HAP-1 (cell line): ENCODE measurements at regions not wholly inside any gene's neighbourhood (a gene's known extent, or its start where the extent isn't known, plus 50 kb on each side); places are given as distances from the start of the nearest gene placed in this dataset.

ENCODE experiments used
- DNase-seq, 2 experiments: peaks; one replicate each; pipeline ENCODE4 v3.0.0-alpha.2; 2016 to 2020; ENCODE audit warnings: low spot score in 2 of 2
- H3K27me3 ChIP-seq: fragments of 250-450 bp; sonication (Bioruptor Pico); 2 replicates; pipeline ENCODE4 v1.5.1; 2020; ENCODE audit warnings: low read depth, mild to moderate bottlenecking, moderate library complexity
- H3K36me3 ChIP-seq: fragments of 250-450 bp; sonication (Bioruptor Pico); replicated peaks from 2 replicates; pipeline ENCODE4 v1.5.1; 2020; ENCODE audit warnings: mild to moderate bottlenecking
- H3K4me1 ChIP-seq: fragments of 250-450 bp; sonication (Bioruptor Pico); 2 replicates; pipeline ENCODE4 v1.5.1; 2020; ENCODE audit warnings: mild to moderate bottlenecking
- H3K4me3 ChIP-seq: fragments of 250-450 bp; sonication (Bioruptor Pico); 2 replicates; pipeline ENCODE4 v1.5.1; 2020; ENCODE audit warnings: mild to moderate bottlenecking, moderate library complexity
- H3K9me3 ChIP-seq: fragments of 250-450 bp; sonication (Bioruptor Pico); 2 replicates; pipeline ENCODE4 v1.5.1; 2020; ENCODE audit warnings: mild to moderate bottlenecking, moderate library complexity
- in situ Hi-C: fragments of 300-500 bp; cut with MboI; formaldehyde crosslinking; loops from 3 replicates; pipeline ENCODE4 v1.14.3; 2020; ENCODE audit warnings: low sequenced_read_pairs, inconsistent platforms, mixed read lengths

GRCh38 chr18:67613731-67614130 is 97.2 kb upstream of the DSEL start:
- Histone ChIP-seq H3K4me1 (peaks cover 5% of the 10 kb centered on the region), H3K9me3 (no peaks in the 10 kb centered on the region), H3K4me3 (no peak overlapping the region), H3K27me3 (no peaks in the 10 kb centered on the region), H3K36me3 (no peaks in the 10 kb centered on the region)
- in situ Hi-C loops = no loop called here
- no peak for DNase-seq

GRCh38 chr18:67612281-67612680 is 95.8 kb upstream of the DSEL start:
- no peaks in the 10 kb centered on the region for H3K36me3 ChIP-seq
- H3K9me3 ChIP-seq = no peaks in the 10 kb centered on the region
- in situ Hi-C loops = no loop called here
- H3K4me1 ChIP-seq = peaks cover 5% of the 10 kb centered on the region
- DNase-seq = no peak
- no peaks in the 10 kb centered on the region for H3K27me3 ChIP-seq
- no peak overlapping the region for H3K4me3 ChIP-seq

- H3K4me3 ChIP-seq = no peak overlapping the region
- peaks cover 3% of the 10 kb centered on the region; the same call in 1 of the 2 replicates for H3K9me3 ChIP-seq
- in situ Hi-C loops = no loop called here
- DNase-seq = no peak
- peaks cover 5% of the 10 kb centered on the region for H3K4me1 ChIP-seq
- H3K27me3 ChIP-seq = no peaks in the 10 kb centered on the region
- no peaks in the 10 kb centered on the region for H3K36me3 ChIP-seq
These were observed 92.2 kb upstream of the DSEL start for GRCh38 chr18:67608615-67609273.

- no peak overlapping the region for H3K4me3 ChIP-seq
- no peaks in the 10 kb centered on the region for H3K36me3 ChIP-seq
- in situ Hi-C loops = no loop called here
- H3K9me3 ChIP-seq = peaks cover 3% of the 10 kb centered on the region; the same call in 1 of the 2 replicates
- H3K4me1 ChIP-seq = peaks cover 5% of the 10 kb centered on the region
- DNase-seq = no peak
- H3K27me3 ChIP-seq = no peaks in the 10 kb centered on the region
These were observed 91.7 kb upstream of the DSEL start for GRCh38 chr18:67608191-67608590.

- Histone ChIP-seq H3K4me3 (no peak overlapping the region), H3K27me3 (no peaks in the 10 kb centered on the region), H3K4me1 (no peaks in the 10 kb centered on the region), H3K36me3 (no peaks in the 10 kb centered on the region), H3K9me3 (no peaks in the 10 kb centered on the region; the same call in 1 of the 2 replicates)
- DNase-seq = no peak
- in situ Hi-C loops = no loop called here
These were observed 84.0 kb upstream of the DSEL start for GRCh38 chr18:67600181-67601180.

- in situ Hi-C loops = no loop called here
- Histone ChIP-seq H3K9me3 (no peaks in the 10 kb centered on the region; the same call in 1 of the 2 replicates), H3K4me3 (no peak overlapping the region), H3K36me3 (no peaks in the 10 kb centered on the region), H3K4me1 (no peaks in the 10 kb centered on the region), H3K27me3 (no peaks in the 10 kb centered on the region)
- no peak for DNase-seq
These were observed 82.8 kb upstream of the DSEL start for GRCh38 chr18:67599277-67599676.

GRCh38 chr18:67597759-67598158 is 81.2 kb upstream of the DSEL start:
- no peaks in the 10 kb centered on the region; the same call in 1 of the 2 replicates for H3K9me3 ChIP-seq
- no peak overlapping the region for H3K4me3 ChIP-seq
- no peaks in the 10 kb centered on the region for H3K4me1 ChIP-seq
- H3K36me3 ChIP-seq = no peaks in the 10 kb centered on the region
- no peaks in the 10 kb centered on the region for H3K27me3 ChIP-seq
- DNase-seq = no peak
- in situ Hi-C loops = no loop called here

GRCh38 chr18:67596003-67596402 is 79.5 kb upstream of the DSEL start:
- Histone ChIP-seq H3K4me3 (no peak overlapping the region), H3K27me3 (no peaks in the 10 kb centered on the region), H3K36me3 (no peaks in the 10 kb centered on the region), H3K9me3 (no peaks in the 10 kb centered on the region; the same call in 1 of the 2 replicates), H3K4me1 (no peaks in the 10 kb centered on the region)
- in situ Hi-C loops = no loop called here
- no peak for DNase-seq

- H3K9me3 ChIP-seq = no peaks in the 10 kb centered on the region; the same call in 1 of the 2 replicates
- in situ Hi-C loops = no loop called here
- H3K4me3 ChIP-seq = no peak overlapping the region
- no peaks in the 10 kb centered on the region for H3K27me3 ChIP-seq
- DNase-seq = peak in 1 of 2 experiments; percentile 12
- no peaks in the 10 kb centered on the region for H3K4me1 ChIP-seq
- no peaks in the 10 kb centered on the region for H3K36me3 ChIP-seq
These were observed 74.1 kb upstream of the DSEL start for GRCh38 chr18:67590571-67591141.

GRCh38 chr18:67589325-67589724 is 72.8 kb upstream of the DSEL start:
- no peaks in the 10 kb centered on the region for H3K9me3 ChIP-seq
- in situ Hi-C loops = no loop called here
- H3K36me3 ChIP-seq = no peaks in the 10 kb centered on the region
- no peak overlapping the region for H3K4me3 ChIP-seq
- H3K4me1 ChIP-seq = no peaks in the 10 kb centered on the region
- no peak for DNase-seq
- H3K27me3 ChIP-seq = no peaks in the 10 kb centered on the region

GRCh38 chr18:67586101-67586500 is 69.6 kb upstream of the DSEL start:
- DNase-seq = no peak
- Histone ChIP-seq H3K4me1 (no peaks in the 10 kb centered on the region), H3K4me3 (no peak overlapping the region), H3K27me3 (no peaks in the 10 kb centered on the region), H3K9me3 (no peaks in the 10 kb centered on the region), H3K36me3 (no peaks in the 10 kb centered on the region)
- in situ Hi-C loops = no loop called here

GRCh38 chr18:67583621-67584020 is 67.1 kb upstream of the DSEL start:
- H3K4me3 ChIP-seq = no peak overlapping the region
- H3K27me3 ChIP-seq = no peaks in the 10 kb centered on the region
- DNase-seq = no peak
- H3K4me1 ChIP-seq = no peaks in the 10 kb centered on the region
- H3K9me3 ChIP-seq = no peaks in the 10 kb centered on the region
- no peaks in the 10 kb centered on the region for H3K36me3 ChIP-seq
- in situ Hi-C loops = no loop called here

- no peaks in the 10 kb centered on the region for H3K9me3 ChIP-seq
- in situ Hi-C loops = no loop called here
- no peak overlapping the region for H3K4me3 ChIP-seq
- H3K27me3 ChIP-seq = no peaks in the 10 kb centered on the region
- DNase-seq = no peak
- H3K4me1 ChIP-seq = no peaks in the 10 kb centered on the region
- no peaks in the 10 kb centered on the region for H3K36me3 ChIP-seq
These were observed 66.0 kb upstream of the DSEL start for GRCh38 chr18:67582488-67582887.

- Histone ChIP-seq H3K27me3 (no peaks in the 10 kb centered on the region), H3K36me3 (no peaks in the 10 kb centered on the region), H3K4me3 (no peak overlapping the region), H3K4me1 (no peaks in the 10 kb centered on the region), H3K9me3 (no peaks in the 10 kb centered on the region)
- in situ Hi-C loops = no loop called here
- no peak for DNase-seq
These were observed 64.7 kb upstream of the DSEL start for GRCh38 chr18:67581178-67581577.
